ENCODE measurements at regions not wholly inside any gene's neighbourhood (a gene's known extent, or its start where the extent isn't known, plus 50 kb on each side); places are given as distances from the start of the nearest gene placed in this dataset.

GRCh38 chr4:1516261-1516660 lies 110.0 kb upstream of the NKX1-1 start:
- no peak for TF ChIP-seq ELF1 (tag; IDR thresholded peaks at IDR 0.05)
- no peak for TF ChIP-seq RBBP5 (IDR thresholded peaks at IDR 0.05; ENCODE audit: borderline replicate concordance, insufficient read depth, low read length, poor library complexity, severe bottlenecking)
- TF ChIP-seq, protein P1, sequence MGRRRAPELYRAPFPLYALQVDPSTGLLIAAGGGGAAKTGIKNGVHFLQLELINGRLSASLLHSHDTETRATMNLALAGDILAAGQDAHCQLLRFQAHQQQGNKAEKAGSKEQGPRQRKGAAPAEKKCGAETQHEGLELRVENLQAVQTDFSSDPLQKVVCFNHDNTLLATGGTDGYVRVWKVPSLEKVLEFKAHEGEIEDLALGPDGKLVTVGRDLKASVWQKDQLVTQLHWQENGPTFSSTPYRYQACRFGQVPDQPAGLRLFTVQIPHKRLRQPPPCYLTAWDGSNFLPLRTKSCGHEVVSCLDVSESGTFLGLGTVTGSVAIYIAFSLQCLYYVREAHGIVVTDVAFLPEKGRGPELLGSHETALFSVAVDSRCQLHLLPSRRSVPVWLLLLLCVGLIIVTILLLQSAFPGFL (CRISPR knock-in tag; IDR thresholded peaks at IDR 0.05), result no peak
- no peak for TF ChIP-seq CHD1 (IDR thresholded peaks at IDR 0.05; ENCODE audit: low read length)
- TF ChIP-seq RAD21 (CRISPR knock-in tag; conservative IDR thresholded peaks at IDR 0.05 in 1 of 2, IDR thresholded peaks at IDR 0.05 in 1 of 2), result no peak
- TF ChIP-seq ZNF707 (CRISPR knock-in tag; conservative IDR thresholded peaks at IDR 0.05), result no peak
- TF ChIP-seq ZNF699 (CRISPR knock-in tag; IDR thresholded peaks at IDR 0.05; ENCODE audit: insufficient replicate concordance), result no peak
- TF ChIP-seq, protein P2, sequence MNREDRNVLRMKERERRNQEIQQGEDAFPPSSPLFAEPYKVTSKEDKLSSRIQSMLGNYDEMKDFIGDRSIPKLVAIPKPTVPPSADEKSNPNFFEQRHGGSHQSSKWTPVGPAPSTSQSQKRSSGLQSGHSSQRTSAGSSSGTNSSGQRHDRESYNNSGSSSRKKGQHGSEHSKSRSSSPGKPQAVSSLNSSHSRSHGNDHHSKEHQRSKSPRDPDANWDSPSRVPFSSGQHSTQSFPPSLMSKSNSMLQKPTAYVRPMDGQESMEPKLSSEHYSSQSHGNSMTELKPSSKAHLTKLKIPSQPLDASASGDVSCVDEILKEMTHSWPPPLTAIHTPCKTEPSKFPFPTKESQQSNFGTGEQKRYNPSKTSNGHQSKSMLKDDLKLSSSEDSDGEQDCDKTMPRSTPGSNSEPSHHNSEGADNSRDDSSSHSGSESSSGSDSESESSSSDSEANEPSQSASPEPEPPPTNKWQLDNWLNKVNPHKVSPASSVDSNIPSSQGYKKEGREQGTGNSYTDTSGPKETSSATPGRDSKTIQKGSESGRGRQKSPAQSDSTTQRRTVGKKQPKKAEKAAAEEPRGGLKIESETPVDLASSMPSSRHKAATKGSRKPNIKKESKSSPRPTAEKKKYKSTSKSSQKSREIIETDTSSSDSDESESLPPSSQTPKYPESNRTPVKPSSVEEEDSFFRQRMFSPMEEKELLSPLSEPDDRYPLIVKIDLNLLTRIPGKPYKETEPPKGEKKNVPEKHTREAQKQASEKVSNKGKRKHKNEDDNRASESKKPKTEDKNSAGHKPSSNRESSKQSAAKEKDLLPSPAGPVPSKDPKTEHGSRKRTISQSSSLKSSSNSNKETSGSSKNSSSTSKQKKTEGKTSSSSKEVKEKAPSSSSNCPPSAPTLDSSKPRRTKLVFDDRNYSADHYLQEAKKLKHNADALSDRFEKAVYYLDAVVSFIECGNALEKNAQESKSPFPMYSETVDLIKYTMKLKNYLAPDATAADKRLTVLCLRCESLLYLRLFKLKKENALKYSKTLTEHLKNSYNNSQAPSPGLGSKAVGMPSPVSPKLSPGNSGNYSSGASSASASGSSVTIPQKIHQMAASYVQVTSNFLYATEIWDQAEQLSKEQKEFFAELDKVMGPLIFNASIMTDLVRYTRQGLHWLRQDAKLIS (CRISPR knock-in tag; IDR thresholded peaks at IDR 0.05), result no peak
- TF ChIP-seq MYNN (IDR thresholded peaks at IDR 0.05), result no peak
- TF ChIP-seq MYNN (CRISPR knock-in tag; IDR thresholded peaks at IDR 0.05), result no peak

Measured in K562 (cell line).